Fibroblast of mammary gland (primary cell): ENCODE measurements at regions not wholly inside any gene's neighbourhood (a gene's known extent, or its start where the extent isn't known, plus 50 kb on each side); places are given as distances from the start of the nearest gene placed in this dataset.

Source experiments
- DNase-seq: peaks from one replicate; pipeline ENCODE4 v3.0.0-alpha.2; 2010; ENCODE audit warnings: low read depth
- H3K4me3 ChIP-seq: 2 replicates; pipeline ENCODE4 v1.5.1; 2011; ENCODE audit warnings: low read depth, mild to moderate bottlenecking, low read length, moderate library complexity; ENCODE audit not compliant: control insufficient read depth
- TF ChIP-seq, protein P1 (sequence below): conservative IDR thresholded peaks from 2 replicates; pipeline ENCODE4 v1.5.1; 2011; ENCODE audit warnings: low read depth, low read length, inconsistent platforms; ENCODE audit not compliant: control insufficient read depth, insufficient read depth

DNA sequence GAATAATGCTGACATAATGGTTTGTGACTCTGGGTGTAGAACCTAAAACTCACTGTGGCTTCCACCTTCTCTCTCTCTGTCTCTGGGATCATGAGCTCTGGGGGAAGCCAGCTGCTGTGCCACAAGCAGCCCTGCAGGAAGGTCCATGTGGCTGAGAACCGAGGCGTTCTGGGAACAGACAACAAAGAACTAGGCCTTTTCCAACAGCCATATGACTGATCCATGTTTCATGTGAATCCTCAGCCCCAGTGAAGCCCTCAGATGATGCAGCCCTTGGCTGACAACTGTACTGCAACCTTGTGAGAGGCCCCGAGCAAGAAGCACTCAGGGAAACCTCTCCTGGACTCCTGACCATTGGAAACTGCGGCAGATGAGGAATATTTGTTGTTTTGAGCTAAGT is 56.6 kb downstream of the HLA-G start:
- TF ChIP-seq, protein P1, sequence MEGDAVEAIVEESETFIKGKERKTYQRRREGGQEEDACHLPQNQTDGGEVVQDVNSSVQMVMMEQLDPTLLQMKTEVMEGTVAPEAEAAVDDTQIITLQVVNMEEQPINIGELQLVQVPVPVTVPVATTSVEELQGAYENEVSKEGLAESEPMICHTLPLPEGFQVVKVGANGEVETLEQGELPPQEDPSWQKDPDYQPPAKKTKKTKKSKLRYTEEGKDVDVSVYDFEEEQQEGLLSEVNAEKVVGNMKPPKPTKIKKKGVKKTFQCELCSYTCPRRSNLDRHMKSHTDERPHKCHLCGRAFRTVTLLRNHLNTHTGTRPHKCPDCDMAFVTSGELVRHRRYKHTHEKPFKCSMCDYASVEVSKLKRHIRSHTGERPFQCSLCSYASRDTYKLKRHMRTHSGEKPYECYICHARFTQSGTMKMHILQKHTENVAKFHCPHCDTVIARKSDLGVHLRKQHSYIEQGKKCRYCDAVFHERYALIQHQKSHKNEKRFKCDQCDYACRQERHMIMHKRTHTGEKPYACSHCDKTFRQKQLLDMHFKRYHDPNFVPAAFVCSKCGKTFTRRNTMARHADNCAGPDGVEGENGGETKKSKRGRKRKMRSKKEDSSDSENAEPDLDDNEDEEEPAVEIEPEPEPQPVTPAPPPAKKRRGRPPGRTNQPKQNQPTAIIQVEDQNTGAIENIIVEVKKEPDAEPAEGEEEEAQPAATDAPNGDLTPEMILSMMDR = no peak
- no peak for DNase-seq
- H3K4me3 ChIP-seq = no peak overlapping the region

DNA sequence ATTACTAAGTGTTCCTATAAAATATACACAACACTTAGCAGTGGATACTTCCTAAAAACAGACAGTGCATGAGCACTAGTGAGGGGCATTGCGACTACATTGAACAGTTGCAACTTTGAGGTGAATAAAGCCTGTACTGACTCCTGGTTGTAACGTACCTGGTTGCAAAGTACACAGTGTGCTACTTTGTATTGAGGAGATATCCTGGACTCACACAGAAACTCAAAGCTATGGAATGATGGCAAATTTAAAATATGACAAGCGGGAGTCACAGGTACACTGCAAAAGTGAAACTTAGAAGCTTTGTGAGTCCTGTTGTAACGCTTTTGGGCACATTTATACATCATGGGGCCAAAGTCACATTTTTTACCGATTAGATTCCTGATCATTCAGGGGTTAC is 55.6 kb upstream of the HLA-A start:
- no peak overlapping the region for H3K4me3 ChIP-seq
- DNase-seq = no peak
- TF ChIP-seq, protein P1 = no peak

DNA sequence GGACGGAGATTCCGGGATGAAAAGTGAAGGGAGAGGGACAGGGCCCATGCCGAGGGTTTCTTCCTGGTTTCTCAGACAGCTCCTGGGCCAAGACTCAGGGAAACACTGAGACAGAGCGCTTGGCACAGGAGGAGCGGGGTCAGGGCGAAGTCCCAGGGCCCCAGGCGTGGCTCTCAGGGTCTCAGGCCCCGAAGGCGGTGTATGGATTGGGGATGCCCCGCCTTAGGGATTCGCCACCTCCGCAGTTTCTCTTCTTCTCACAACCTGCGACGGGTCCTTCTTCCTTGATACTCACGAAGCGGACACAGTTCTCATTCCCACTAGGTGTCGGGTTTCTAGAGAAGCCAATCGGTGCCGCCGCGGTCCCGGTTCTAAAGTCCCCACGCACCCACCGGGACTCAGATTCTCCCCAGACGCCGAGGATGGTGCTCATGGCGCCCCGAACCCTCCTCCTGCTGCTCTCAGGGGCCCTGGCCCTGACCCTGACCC is 55.0 kb upstream of the HLA-A start:
- TF ChIP-seq, protein P1 = no peak
- DNase-seq = peak; percentile 21
- H3K4me3 ChIP-seq = peak overlapping the region; percentile 49

DNA sequence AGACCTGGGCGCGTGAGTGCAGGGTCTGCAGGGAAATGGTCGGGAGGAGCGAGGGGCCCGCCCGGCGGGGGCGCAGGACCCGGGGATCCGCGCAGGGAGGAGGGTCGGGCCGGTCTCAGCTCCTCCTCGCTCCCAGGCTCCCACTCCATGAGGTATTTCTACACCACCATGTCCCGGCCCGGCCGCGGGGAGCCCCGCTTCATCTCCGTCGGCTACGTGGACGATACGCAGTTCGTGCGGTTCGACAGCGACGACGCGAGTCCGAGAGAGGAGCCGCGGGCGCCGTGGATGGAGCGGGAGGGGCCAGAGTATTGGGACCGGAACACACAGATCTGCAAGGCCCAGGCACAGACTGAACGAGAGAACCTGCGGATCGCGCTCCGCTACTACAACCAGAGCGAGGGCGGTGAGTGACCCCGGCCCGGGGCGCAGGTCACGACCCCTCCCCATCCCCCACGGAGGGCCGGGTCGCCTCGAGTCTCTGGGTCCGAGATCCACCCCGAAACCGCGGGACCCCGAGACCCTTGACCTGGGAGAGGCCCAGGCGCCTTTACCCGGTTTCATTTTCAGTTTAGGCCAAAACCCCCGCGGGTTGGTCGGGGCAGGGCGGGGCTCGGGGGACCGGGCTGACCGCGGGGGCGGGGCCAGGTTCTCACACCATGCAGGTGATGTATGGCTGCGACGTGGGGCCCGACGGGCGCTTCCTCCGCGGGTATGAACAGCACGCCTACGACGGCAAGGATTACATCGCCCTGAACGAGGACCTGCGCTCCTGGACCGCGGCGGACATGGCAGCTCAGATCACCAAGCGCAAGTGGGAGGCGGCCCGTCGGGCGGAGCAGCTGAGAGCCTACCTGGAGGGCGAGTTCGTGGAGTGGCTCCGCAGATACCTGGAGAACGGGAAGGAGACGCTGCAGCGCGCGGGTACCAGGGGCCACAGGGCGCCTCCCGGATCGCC is 54.2 kb upstream of the HLA-A start:
- peak overlapping the region; percentile 49 for H3K4me3 ChIP-seq
- peak; percentile 24 for DNase-seq
- TF ChIP-seq, protein P1 = no peak
